Muscle of leg (tissue), 3 donors: ENCODE measurements at regions not wholly inside any gene's neighbourhood (a gene's known extent, or its start where the extent isn't known, plus 50 kb on each side); places are given as distances from the start of the nearest gene placed in this dataset.

Experiments
- DNase-seq: peaks from one replicate; pipeline ENCODE4 v3.0.0; 2013
- H3K27ac ChIP-seq: one replicate; pipeline ENCODE4 v1.5.1; 2013; ENCODE audit warnings: mild to moderate bottlenecking, low read length, control low read depth
- H3K27me3 ChIP-seq: one replicate; pipeline ENCODE4 v1.6.1; 2013; ENCODE audit warnings: low read length; ENCODE audit not compliant: control insufficient read depth, insufficient read depth
- H3K36me3 ChIP-seq: one replicate; pipeline ENCODE4 v1.6.1; 2013; ENCODE audit warnings: low read length; ENCODE audit not compliant: control insufficient read depth, insufficient read depth
- H3K4me1 ChIP-seq: one replicate; pipeline ENCODE4 v1.6.1; 2013; ENCODE audit warnings: low read length; ENCODE audit not compliant: control insufficient read depth, insufficient read depth
- H3K4me3 ChIP-seq: one replicate; pipeline ENCODE4 v1.5.1; 2013; ENCODE audit warnings: low read length, control low read depth
- H3K9me3 ChIP-seq: replicated peaks from 2 replicates; pipeline ENCODE4 v1.6.1; 2013; ENCODE audit warnings: low read depth, low read length; ENCODE audit not compliant: control insufficient read depth
- WGBS: methylation state at CpG from one replicate; pipeline ENCODE4 v1.1.5; 2013; ENCODE audit warnings: missing lambda C conversion rate; ENCODE audit not compliant: insufficient coverage; 5-methylcytosine and 5-hydroxymethylcytosine counted together

- Histone ChIP-seq H3K36me3 (no peaks in the 10 kb centered on the region), H3K27ac (no peak overlapping the region), H3K9me3 (peaks cover under 1% of the 10 kb centered on the region), H3K4me3 (no peak overlapping the region), H3K4me1 (no peaks in the 10 kb centered on the region), H3K27me3 (no peaks in the 10 kb centered on the region)
- WGBS, result 84% methylated on average over 4 of the region's 9 CpGs
- no peak for DNase-seq
Measured at GRCh38 chr6:149147938-149148718, 169.4 kb upstream of the TAB2 start.

DNA sequence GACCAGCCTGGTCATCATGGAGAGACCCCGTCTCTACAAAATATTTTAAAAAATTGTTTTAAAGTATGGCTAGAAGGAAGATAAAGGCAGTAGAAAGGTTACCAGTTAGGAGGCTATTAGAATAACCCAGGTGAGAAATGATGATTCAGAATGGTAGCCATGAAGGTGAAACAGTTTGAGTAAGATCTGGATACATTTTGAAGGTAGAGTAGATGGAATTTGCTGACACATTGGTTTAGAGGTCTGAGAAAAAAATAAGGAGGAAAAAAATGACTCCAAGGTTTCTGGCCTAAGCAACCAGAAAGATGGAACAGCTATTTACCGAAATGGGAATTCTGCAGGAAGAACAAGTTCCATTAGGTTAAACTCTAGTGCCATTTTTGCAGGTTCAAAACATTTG, 167.9 kb upstream of the TAB2 start:
- no CpG with 5 or more reads among the region's 2 CpGs for WGBS

DNA sequence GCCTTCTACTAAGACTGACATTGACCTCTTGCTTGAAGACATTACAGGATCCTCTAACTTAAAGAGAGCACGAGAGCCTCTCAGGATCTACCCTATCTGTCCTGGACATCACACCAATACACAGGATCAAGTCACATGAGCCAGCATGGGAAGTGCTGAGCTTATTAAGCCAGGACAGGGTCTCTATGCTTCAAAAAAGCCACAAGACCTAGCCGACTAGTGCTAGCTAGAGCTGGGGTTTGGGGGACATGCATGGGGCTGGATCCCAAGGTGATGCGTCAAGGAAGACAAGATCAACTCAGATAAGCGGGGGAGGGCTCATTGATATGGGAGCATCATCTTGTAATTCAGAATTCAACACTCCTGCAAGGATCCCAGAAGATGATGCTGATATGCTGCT, 167.2 kb upstream of the TAB2 start:
- no peaks in the 10 kb centered on the region for H3K36me3 ChIP-seq
- no peaks in the 10 kb centered on the region for H3K9me3 ChIP-seq
- no peak overlapping the region for H3K4me3 ChIP-seq
- DNase-seq, result no peak
- H3K27me3 ChIP-seq, result peaks cover 2% of the 10 kb centered on the region
- H3K27ac ChIP-seq, result no peak overlapping the region
- no peaks in the 10 kb centered on the region for H3K4me1 ChIP-seq
- WGBS, result no CpG with 5 or more reads among the region's 4 CpGs

More for the DNA sequence above, 167.9 kb upstream of the TAB2 start:
- Histone ChIP-seq H3K4me1 (no peaks in the 10 kb centered on the region), H3K27me3 (peaks cover 2% of the 10 kb centered on the region), H3K4me3 (no peak overlapping the region), H3K27ac (no peak overlapping the region), H3K9me3 (no peaks in the 10 kb centered on the region), H3K36me3 (no peaks in the 10 kb centered on the region)
- DNase-seq, result no peak

DNA sequence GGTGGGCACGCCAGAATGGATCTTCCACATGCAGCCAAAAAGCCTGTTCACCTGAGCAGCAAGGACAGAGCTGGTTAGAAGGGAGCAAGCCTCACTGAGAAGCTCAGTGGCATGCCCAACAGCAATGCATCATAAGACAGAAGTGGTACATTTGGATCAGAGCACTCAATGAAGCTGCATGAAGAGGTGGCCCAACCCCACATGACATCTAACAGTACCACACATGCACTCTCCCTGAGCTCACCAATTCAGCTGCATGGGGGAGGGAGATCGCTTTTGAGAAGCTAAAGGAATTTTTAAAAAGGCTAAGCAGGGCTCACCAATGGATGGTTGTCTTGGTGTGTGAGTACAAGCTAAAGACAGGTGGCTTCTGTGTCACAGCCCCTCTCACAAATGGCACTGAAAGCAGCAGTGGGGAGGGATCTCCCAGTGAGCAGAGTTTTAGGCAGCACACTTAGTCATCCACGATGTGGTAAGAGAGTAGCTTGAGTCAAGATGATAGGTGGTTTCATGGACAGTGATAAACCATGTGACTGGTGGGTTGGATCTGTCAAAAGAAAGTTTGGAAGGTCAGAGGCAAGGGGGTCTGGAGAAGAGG, 166.6 kb upstream of the TAB2 start:
- Histone ChIP-seq H3K9me3 (no peaks in the 10 kb centered on the region), H3K27ac (no peak overlapping the region), H3K4me3 (no peak overlapping the region), H3K36me3 (no peaks in the 10 kb centered on the region), H3K4me1 (no peaks in the 10 kb centered on the region), H3K27me3 (peaks cover 2% of the 10 kb centered on the region)
- WGBS, result 97% methylated on average over 2 of the region's 3 CpGs
- DNase-seq, result no peak

DNA sequence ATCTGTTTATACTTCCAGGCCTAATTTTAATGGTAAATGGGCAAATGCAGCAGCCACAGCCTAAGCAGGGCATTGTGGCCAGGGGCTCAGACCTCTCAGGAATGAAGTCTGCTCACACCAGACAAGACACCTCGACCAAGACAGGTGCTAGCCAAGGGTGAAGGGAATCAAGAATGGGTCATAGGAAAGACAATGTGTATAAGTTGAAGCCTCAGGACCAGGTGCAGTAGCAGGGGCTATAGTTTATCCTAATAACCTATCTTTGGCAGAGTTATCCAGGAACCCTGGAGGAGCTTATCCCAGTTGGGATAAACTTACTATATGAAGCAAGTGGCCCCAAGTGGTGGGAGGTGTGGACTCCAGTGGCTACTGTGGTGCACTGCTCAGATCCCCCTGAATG, 165.0 kb upstream of the TAB2 start:
- no peak for DNase-seq
- no peak overlapping the region for H3K27ac ChIP-seq
- no peaks in the 10 kb centered on the region for H3K9me3 ChIP-seq
- no peaks in the 10 kb centered on the region for H3K4me1 ChIP-seq
- H3K36me3 ChIP-seq, result no peaks in the 10 kb centered on the region
- H3K4me3 ChIP-seq, result no peak overlapping the region
- WGBS, result no CpG with 5 or more reads among the region's 1 CpG
- peaks cover 2% of the 10 kb centered on the region for H3K27me3 ChIP-seq

- Histone ChIP-seq H3K4me1 (no peaks in the 10 kb centered on the region), H3K36me3 (no peaks in the 10 kb centered on the region), H3K4me3 (no peak overlapping the region), H3K27ac (peak overlapping the region; percentile 11), H3K27me3 (peaks cover 2% of the 10 kb centered on the region), H3K9me3 (no peaks in the 10 kb centered on the region)
- peak; percentile 66 for DNase-seq
- WGBS, result 67% methylated on average over 1 of the region's 2 CpGs
Measured at GRCh38 chr6:149153100-149153499, 164.4 kb upstream of the TAB2 start.

GRCh38 chr6:149153693-149154092, 163.8 kb upstream of the TAB2 start:
- Histone ChIP-seq H3K4me1 (no peaks in the 10 kb centered on the region), H3K27ac (no peak overlapping the region), H3K9me3 (no peaks in the 10 kb centered on the region), H3K36me3 (no peaks in the 10 kb centered on the region), H3K27me3 (peaks cover 2% of the 10 kb centered on the region), H3K4me3 (no peak overlapping the region)
- WGBS, result no CpG with 5 or more reads among the region's 2 CpGs
- DNase-seq, result no peak

- Histone ChIP-seq H3K27ac (no peak overlapping the region), H3K27me3 (peaks cover 2% of the 10 kb centered on the region), H3K4me1 (no peaks in the 10 kb centered on the region), H3K4me3 (no peak overlapping the region), H3K9me3 (no peaks in the 10 kb centered on the region), H3K36me3 (no peaks in the 10 kb centered on the region)
- DNase-seq, result no peak
- WGBS, result no CpG with 5 or more reads among the region's 1 CpG
Measured at GRCh38 chr6:149154261-149154821, 163.2 kb upstream of the TAB2 start.

GRCh38 chr6:149157126-149157525, 160.4 kb upstream of the TAB2 start:
- Histone ChIP-seq H3K4me1 (no peaks in the 10 kb centered on the region), H3K4me3 (no peak overlapping the region), H3K27me3 (peaks cover 2% of the 10 kb centered on the region), H3K9me3 (no peaks in the 10 kb centered on the region), H3K36me3 (no peaks in the 10 kb centered on the region), H3K27ac (no peak overlapping the region)
- DNase-seq, result no peak
- no CpG with 5 or more reads among the region's 5 CpGs for WGBS

DNA sequence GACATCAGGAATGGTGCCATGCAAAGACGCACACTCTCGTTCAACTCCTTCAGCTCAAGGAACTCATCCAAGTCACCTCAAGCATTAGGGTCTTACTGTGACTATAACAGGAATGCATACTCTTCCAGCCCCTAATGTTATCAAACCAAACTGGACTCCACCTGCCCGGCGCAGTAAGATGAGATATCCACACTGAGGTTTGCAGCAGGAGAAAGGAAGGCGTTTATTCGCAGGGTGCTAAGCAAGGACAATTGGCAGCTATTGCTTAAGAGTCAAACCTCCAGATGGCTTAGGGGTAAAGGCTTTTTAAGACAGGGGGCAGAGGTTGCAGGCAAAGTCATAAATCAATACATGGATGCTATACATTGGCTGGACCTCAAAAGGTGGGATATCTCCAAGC, 159.4 kb upstream of the TAB2 start:
- no peaks in the 10 kb centered on the region for H3K36me3 ChIP-seq
- WGBS, result 87% methylated on average over 4 of the region's 6 CpGs

More for the DNA sequence above, 159.4 kb upstream of the TAB2 start:
- Histone ChIP-seq H3K27ac (no peak overlapping the region), H3K4me1 (no peaks in the 10 kb centered on the region), H3K9me3 (no peaks in the 10 kb centered on the region), H3K4me3 (no peak overlapping the region), H3K27me3 (peaks cover 2% of the 10 kb centered on the region)
- no peak for DNase-seq
